Colonic mucosa (tissue), 4 donors: ENCODE measurements at regions not wholly inside any gene's neighbourhood (a gene's known extent, or its start where the extent isn't known, plus 50 kb on each side); places are given as distances from the start of the nearest gene placed in this dataset.

Experiments used
- DNase-seq: peaks from one replicate; pipeline ENCODE4 v3.0.0-alpha.2; 2020
- H3K27ac ChIP-seq: fragments of 200-600 bp; one replicate; pipeline ENCODE4 v1.8.0; 2021
- H3K27me3 ChIP-seq: fragments of 200-600 bp; one replicate; pipeline ENCODE4 v1.8.0; 2021
- H3K36me3 ChIP-seq: fragments of 200-600 bp; one replicate; pipeline ENCODE4 v1.8.0; 2021
- H3K4me1 ChIP-seq: fragments of 200-600 bp; one replicate; pipeline ENCODE4 v1.8.0; 2021; ENCODE audit warnings: mild to moderate bottlenecking
- H3K4me3 ChIP-seq: fragments of 200-600 bp; one replicate; pipeline ENCODE4 v1.8.0; 2021
- H3K9ac ChIP-seq, 2 donors: one replicate each; pipeline ENCODE4 v1.7.0; 2013; ENCODE audit warnings: control low read depth in 2 of 2, low read depth in 2 of 2, low read length in 2 of 2
- H3K9me3 ChIP-seq: fragments of 200-600 bp; one replicate; pipeline ENCODE4 v1.8.0; 2021
- CTCF ChIP-seq: fragments of 200-600 bp; IDR thresholded peaks from one replicate; pipeline ENCODE4 v1.8.0; 2022; ENCODE audit warnings: antibody characterized with exemption, mild to moderate bottlenecking
- intact Hi-C: fragments of 100-400 bp; cut with DNase I; formaldehyde crosslinking; loops from one replicate; pipeline ENCODE4 v1.14.1; 2022
- donor health status: healthy.
- donor health status: DM: no; HTN: no; CAD: no.
- donor health status: DM: no; HTN: no; CAD: no.

GRCh38 chr13:111421216-111421615 is 100.8 kb downstream of the TEX29 start:
- intact Hi-C loops = no loop called here
- no peak overlapping the region for H3K27ac ChIP-seq
- no peaks in the 10 kb centered on the region for H3K27me3 ChIP-seq
- no peaks in the 10 kb centered on the region for H3K9me3 ChIP-seq
- no peak for DNase-seq
- H3K4me1 ChIP-seq = no peaks in the 10 kb centered on the region
- no peaks in the 10 kb centered on the region for H3K36me3 ChIP-seq
- H3K4me3 ChIP-seq = no peak overlapping the region
- no peak for TF ChIP-seq CTCF
- no peak overlapping the region for H3K9ac ChIP-seq

GRCh38 chr13:111422348-111422747 is 101.9 kb downstream of the TEX29 start:
- TF ChIP-seq CTCF = no peak
- intact Hi-C loops = no loop called here
- Histone ChIP-seq H3K4me1 (no peaks in the 10 kb centered on the region), H3K27ac (no peak overlapping the region), H3K9me3 (no peaks in the 10 kb centered on the region), H3K4me3 (no peak overlapping the region), H3K9ac (no peak overlapping the region), H3K36me3 (no peaks in the 10 kb centered on the region), H3K27me3 (no peaks in the 10 kb centered on the region)
- DNase-seq = no peak

- intact Hi-C loops = no loop called here
- no peak overlapping the region for H3K4me3 ChIP-seq
- no peak overlapping the region for H3K27ac ChIP-seq
- TF ChIP-seq CTCF = no peak
- no peaks in the 10 kb centered on the region for H3K27me3 ChIP-seq
- H3K4me1 ChIP-seq = no peaks in the 10 kb centered on the region
- no peaks in the 10 kb centered on the region for H3K9me3 ChIP-seq
- no peak for DNase-seq
- H3K9ac ChIP-seq = no peak overlapping the region
- H3K36me3 ChIP-seq = no peaks in the 10 kb centered on the region
These were observed 102.8 kb downstream of the TEX29 start for GRCh38 chr13:111423168-111423785.

- H3K9me3 ChIP-seq = no peaks in the 10 kb centered on the region
These were observed 103.7 kb downstream of the TEX29 start for GRCh38 chr13:111424134-111424533.

GRCh38 chr13:111425326-111425725 is 104.9 kb downstream of the TEX29 start:
- TF ChIP-seq CTCF = no peak
- H3K36me3 ChIP-seq = no peaks in the 10 kb centered on the region
- H3K9ac ChIP-seq = no peak overlapping the region
- H3K4me1 ChIP-seq = no peaks in the 10 kb centered on the region
- DNase-seq = no peak
- H3K4me3 ChIP-seq = no peak overlapping the region
- no peaks in the 10 kb centered on the region for H3K27me3 ChIP-seq
- intact Hi-C loops = no loop called here
- no peak overlapping the region for H3K27ac ChIP-seq
- no peaks in the 10 kb centered on the region for H3K9me3 ChIP-seq

More at GRCh38 chr13:111424134-111424533, 103.7 kb downstream of the TEX29 start:
- DNase-seq = no peak
- no peak for TF ChIP-seq CTCF
- Histone ChIP-seq H3K36me3 (no peaks in the 10 kb centered on the region), H3K4me3 (no peak overlapping the region), H3K27ac (no peak overlapping the region), H3K4me1 (no peaks in the 10 kb centered on the region), H3K27me3 (no peaks in the 10 kb centered on the region), H3K9ac (no peak overlapping the region)
- intact Hi-C loops = no loop called here
